Posterior cingulate gyrus (tissue), 11 donors: ENCODE measurements at regions not wholly inside any gene's neighbourhood (a gene's known extent, or its start where the extent isn't known, plus 50 kb on each side); places are given as distances from the start of the nearest gene placed in this dataset.
"Not testable (repeated sequence)": the region's sequence is repeated elsewhere in the genome, so short reads cannot be mapped to it uniquely, and the experiment has no call there.

Experiments
- DNase-seq, 10 donors: peaks; one replicate each; pipeline versions ENCODE4 v3.0.0 to v3.0.0-alpha.2; 2020 to 2021; ENCODE audit warnings: mixed read lengths in 3 of 10
- intact Hi-C: fragments of 100-400 bp; cut with DNase I; formaldehyde crosslinking; loops from one replicate; pipeline ENCODE4 v1.15.1; 2023

DNA sequence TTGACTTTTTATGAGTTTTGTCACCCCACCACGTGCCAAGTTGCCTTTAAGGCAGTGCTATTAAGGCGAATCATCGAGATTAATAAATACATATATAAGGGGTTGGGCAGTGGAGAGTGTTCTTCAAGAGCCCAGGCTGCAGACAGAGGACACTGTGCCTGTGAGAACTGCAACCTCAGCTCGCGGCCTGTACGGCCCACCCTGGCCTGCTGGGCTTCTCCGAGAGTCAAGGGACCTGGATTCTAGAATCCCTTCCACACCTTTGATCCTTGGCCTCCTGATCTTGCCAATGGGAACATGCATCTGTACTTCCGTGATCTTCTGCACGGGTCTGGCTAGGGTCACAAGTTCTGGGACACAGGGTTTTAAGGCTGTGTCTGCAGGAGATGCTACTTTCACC is 54.5 kb downstream of the IRX5 start:
- intact Hi-C loops: loop anchor here (5.0 kb wide), 1 partner anchor 48 kb away; no protein-coding TSS in a partner anchor
- no peak for DNase-seq

DNA sequence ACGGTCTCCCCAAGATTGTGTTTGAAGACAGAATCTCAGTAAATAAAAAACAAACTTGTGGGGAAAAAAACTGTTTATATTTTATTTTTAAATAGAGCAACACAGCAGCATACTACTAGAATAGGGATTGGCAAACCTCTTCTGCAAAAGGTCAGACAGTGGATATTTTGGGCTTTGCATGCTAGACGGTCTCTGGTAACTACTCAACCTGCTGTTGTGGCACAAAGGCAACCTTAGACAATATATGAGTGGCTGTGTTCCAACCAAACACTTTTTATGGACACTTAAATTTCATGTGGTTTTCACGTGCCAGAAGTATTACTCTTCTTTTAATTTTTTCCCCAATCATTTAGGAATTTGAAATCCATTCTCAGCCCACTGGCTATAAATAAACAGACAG is 55.0 kb downstream of the IRX5 start:
- DNase-seq: no peak

DNA sequence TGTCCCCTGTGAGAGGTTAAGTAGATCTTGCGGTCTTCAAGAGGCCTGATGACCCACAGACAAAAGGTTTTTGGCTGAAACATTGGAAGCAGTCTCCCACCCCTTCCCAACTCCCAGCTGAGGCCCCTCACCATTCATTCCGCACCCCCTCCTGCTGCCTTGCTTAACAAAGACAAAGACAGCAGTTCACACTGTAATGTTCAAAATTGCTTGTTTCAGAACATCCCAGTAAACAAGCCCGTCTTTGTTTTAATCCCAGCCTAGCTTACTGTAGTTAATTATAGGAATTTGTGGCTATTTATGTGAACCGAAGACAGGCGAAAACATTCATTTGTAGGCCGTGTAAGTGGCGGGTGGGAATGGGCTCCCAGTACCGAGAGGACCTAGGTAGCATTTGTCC is 55.7 kb downstream of the IRX5 start:
- intact Hi-C loops: loop anchor here (5.0 kb wide), 1 partner anchor 49 kb away; no protein-coding TSS in a partner anchor
- no peak for DNase-seq

More for the DNA sequence above, 55.0 kb downstream of the IRX5 start:
- intact Hi-C loops: loop anchor here (5.0 kb wide), 1 partner anchor 48 kb away; no protein-coding TSS in a partner anchor

DNA sequence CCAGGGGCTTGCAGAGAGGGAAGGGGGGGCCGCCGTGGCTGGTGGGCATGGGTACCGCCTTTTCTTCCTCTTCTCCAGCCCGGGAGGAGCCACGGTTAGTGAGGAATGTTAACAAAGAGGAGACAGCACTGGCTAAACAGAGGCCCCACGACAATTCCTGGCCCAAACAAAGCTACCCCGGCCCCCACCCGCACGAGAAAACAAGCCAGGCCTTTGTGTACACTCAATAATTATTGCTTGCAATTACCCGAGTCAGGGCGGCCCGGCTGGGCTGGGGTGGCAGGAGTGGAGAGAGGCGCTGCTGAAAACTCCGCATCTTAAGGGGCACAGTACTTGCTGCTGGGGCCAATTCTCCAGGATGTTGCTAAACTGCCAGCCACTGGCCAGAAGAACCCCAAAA is 56.4 kb downstream of the IRX5 start:
- DNase-seq: peak; percentile 26 to 94 (median 66)

DNA sequence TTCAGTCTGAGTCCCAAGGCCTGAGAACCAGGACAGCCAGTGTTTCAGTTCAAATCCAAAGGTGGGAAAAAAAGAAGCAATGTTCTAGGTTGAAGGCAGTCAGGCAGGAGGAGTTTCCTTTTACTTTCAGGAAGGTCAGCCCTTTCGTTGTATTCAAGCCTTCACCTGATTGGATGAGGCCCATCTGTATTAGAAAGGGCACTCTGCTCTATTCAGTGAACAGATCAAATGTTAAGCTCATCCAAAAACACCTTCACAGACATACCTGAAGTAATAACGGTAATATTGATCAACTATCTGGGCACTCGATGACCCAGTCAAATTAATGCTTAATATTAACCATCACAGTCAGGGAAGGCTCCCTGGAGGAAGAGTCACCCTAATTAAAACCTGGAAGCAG is 60.9 kb downstream of the IRX5 start:
- DNase-seq: no peak
- intact Hi-C loops: no loop called here

More for the DNA sequence above, 56.4 kb downstream of the IRX5 start:
- intact Hi-C loops: loop anchor here (5.0 kb wide), 1 partner anchor 50 kb away; no protein-coding TSS in a partner anchor

DNA sequence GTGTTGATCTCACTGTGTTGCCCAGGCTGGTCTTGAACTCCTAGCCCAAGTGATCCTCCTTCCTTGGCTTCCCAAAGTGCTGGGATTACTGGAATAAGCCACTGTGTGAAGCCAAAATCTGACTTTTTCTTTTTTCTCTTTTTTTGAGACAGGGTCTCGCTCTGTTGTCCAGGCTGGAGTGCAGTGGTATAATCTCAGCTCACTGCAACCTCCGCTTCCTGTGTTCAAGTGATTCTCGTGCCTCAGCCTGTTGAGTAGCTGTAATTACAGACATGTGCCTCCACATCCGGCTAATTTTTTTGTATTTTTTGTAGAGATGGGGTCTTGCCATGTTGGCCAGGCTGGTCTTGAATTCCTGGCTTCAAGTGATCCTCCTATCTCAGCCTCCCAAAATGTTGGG is 61.3 kb downstream of the IRX5 start:
- intact Hi-C loops, DNase-seq: not testable (repeated sequence)

DNA sequence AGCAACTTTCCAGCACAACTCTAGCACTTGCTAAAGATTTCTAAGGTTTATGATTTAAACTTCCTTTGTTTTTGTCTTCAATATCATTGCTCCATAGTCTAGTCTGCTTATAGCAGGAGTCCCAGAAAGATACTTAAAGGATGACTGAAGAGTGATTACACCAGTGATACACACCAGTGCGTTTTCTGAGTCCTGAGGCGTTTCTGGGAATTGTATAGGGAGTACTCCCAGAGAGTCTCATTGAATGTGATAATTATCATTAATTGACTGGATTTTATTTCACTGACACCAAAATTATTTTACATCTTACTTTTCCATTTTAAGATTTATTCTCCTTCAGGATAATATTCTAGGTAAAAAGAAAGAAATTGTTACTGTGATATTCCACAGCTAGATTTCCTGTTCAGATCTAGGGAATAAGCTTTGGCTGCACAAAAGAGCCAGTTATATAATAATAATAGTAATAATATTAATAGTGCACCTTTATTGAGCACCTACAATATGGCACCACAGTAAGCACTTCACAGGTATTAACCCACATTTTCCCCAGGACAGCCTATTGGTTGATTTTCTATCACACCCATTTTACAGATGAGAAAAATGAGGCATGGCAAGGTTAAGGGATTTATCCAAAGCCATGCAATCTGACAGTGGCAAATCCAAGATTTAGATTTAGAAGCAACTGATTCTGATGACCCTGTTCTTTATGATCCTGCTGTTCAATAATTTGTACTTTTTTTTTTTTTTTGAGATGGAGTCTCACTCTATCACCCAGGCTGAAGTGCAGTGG is 62.6 kb downstream of the IRX5 start:
- DNase-seq: no peak
- intact Hi-C loops: no loop called here

DNA sequence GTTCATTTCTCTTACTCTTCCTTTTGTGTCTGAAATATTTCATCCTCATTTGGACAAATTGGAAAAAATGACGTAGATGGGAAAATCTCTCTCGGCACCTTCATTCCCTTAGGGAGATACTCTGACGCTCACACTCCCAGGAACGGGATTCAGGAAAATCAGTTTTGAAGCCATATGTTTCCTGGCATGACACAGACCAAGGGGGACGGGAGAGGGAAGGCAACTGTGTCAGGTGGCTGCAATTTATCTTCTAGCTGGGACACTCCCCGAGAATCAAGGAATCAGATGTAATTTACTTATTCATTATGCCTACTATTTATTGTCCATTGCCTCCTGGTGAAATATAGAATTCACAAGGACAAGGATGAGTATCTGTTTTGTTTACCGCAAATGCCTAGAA is 65.5 kb downstream of the IRX5 start:
- intact Hi-C loops: no loop called here
- no peak for DNase-seq

DNA sequence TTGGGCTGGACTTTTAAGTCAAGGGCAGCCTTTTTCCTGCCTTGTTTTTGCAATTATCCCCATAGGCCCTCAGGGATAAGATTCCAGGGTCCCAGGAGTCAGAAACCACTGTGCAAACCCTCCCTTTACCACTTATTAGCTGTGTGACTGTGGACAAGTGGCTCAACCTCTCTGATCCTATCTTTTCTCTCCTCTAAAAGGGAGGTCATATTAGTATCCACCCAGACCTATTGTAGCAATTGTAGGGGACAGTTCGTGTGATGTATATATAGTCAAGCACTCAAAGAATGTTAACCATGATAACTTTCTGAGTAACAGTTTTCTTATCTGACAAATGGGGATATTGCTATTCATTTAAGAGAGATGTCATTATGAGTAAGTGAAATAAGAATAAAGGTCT is 68.2 kb downstream of the IRX5 start:
- intact Hi-C loops: no loop called here
- DNase-seq: no peak

DNA sequence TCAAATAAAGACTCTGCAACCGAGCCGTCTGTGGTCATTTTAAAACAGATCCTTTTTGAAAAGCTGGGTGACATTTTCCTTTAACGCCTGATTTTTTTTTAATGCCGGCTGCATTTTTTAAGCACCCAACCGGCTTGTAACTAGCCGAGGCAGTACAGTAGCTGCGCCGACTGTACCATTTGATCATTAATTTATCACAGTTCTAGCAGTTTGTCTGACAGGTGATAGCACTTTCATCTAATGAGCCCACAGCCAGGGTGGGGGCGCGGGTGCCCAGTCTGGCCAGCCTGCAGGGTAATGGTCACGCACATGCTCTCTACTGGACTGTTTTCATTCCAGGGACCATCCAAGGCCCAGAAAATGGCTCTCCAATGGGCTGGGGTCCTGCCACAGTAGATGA is 68.8 kb downstream of the IRX5 start:
- no peak for DNase-seq

DNA sequence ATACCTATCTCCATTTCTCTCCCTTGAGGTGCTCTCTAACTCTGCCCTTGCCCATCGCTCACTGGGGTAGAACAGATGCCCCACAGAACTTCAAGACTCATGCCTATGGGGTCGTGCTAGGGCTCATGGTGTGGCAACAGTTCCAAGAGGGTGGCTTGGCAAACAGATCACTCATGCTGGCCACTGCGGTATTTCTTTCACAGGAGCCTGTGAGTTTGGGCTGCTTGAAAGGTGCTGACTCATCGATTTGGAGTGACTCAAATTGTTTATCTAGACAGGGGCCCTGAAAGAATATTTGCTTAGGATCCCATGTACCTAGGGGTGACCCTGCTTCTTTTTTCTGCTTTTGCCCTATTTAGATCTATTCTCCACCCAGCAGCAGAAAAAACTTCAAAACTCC is 69.9 kb downstream of the IRX5 start:
- no peak for DNase-seq
- intact Hi-C loops: no loop called here

More for the DNA sequence above, 68.8 kb downstream of the IRX5 start:
- intact Hi-C loops: no loop called here

DNA sequence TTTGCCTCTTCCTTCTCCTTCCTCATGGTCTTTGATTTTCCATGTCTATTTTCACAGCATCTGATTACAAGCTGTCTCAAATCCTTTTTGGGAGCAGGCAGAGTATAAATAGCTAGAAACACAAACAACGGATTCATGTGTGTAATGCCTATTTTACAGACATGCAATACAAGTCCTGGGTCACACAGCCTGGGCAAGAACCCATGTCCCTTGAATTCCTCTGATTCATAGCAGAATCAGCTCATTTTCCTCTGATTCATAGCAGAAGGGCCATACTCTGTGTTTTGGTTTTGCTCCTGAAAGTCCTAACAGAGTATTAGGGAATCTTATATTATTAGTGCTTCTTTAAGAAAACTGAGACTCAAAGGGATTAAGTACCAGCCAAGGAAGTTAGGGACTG is 71.3 kb downstream of the IRX5 start:
- intact Hi-C loops: no loop called here
- DNase-seq: no peak

DNA sequence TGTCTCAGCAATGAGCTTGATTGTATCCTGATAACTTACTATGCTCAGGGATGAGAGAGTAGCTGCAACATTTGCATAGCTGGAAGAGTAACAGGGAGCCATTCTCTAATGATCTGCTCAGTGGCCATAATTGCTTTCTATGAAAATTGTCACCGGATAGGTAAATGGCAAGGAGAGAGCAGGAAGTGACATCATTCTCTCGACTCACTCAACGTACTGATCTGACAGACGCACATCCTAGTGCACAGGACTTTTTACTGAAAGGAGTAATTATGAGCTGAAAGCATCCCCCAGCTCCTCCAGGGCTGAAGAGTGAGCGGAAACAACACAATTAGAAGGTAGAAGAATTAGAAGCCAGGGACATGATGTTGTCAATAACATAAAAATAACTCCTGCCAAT is 71.8 kb downstream of the IRX5 start:
- no peak for DNase-seq
- intact Hi-C loops: no loop called here

DNA sequence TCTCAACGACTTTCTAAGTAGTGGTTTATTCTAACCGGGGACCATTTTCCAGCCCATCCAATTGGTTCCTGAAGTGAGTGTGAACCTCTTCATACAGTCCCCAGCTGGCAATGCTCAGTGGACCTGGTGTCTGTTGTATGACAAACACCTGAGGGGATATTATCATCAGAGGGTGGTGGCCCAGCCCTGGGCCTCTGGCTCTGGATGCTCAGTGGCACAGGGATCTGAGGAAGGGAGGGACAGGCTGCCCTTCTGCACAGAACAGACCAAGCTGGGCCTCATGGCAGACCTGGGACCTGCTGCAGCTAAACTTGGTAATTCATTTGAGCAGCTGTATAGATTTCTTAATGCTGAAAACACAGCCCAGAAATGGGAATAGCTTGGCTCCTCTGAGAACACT is 72.6 kb downstream of the IRX5 start:
- intact Hi-C loops: no loop called here
- DNase-seq: peak in 1 of 10 donors; percentile 65

DNA sequence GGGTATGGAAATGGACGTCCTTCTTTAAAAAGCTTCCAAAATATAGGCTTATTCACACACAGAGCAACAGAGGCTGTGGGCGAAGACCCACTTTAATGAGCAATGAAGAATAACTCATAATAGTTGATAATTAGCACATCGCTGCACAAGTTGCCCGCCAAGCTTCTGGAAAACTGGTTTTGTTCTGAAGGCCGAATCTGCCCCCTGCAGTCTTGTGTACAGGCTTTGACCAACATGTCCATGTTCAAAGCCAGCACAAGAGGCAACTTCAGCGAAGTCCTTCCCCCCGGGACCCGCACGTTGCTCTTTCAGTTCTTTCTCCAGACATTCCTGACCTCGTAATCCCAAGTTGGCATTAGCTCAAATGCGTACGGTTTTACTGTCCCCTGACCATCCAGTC is 73.3 kb downstream of the IRX5 start:
- intact Hi-C loops: no loop called here

DNA sequence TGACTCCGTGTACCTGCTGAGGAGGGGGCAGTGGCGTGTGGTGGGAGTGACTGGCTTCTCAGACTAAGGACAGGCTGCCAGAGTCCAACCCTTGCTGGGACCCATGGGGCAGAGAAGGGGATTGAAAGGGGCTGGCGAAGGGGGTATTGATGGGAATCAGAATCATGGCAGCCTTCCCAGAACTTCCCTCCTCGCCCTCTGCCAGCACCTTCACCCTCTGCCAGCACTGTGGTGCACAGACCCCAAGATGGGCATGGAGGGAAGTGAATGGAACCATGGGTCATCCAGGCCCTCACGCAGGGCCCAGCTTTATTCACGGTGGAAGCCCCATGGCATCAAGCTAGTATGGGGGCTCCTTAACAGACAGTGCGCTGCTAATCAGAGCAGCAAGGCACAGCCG is 76.8 kb downstream of the IRX5 start:
- intact Hi-C loops: no loop called here
- peak in 1 of 10 donors; percentile 39 for DNase-seq

More for the DNA sequence above, 73.3 kb downstream of the IRX5 start:
- peak in 3 of 10 donors; percentile 29 to 81 (median 55) for DNase-seq

DNA sequence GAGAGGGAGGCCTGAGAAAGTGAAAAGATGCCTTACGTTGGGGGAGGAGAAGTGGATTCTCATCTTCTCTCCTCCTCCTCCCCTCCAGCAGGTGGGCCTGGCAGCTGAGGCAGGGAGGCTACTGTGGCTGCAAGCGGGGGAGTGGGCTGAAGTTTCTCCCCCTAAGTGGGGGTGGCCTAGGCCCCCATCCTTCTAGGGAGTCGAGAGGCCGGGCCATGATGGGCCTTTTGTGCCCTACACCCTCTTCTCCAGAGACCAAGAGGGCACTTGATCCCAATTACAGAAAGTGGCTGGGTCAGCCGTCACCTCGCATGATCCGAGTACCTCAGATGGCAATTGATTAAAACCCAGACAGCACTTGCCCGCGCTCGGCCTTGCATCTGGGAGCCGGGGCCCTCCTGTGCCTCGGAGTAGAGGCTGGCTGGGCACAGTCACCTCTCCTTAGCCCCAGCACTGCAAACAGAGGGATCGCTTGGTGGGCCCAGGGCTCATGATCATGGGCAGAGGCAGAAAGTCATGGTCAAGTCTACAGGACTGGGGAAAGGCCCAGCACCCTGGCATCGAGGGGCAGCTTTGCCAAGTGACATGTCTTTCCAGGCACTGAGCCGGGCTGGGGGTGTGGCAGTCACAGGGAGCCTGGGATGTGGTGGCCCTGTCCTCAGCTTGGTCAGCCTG is 78.3 kb downstream of the IRX5 start:
- intact Hi-C loops: no loop called here
- peak in 1 of 10 donors; percentile 75 for DNase-seq

DNA sequence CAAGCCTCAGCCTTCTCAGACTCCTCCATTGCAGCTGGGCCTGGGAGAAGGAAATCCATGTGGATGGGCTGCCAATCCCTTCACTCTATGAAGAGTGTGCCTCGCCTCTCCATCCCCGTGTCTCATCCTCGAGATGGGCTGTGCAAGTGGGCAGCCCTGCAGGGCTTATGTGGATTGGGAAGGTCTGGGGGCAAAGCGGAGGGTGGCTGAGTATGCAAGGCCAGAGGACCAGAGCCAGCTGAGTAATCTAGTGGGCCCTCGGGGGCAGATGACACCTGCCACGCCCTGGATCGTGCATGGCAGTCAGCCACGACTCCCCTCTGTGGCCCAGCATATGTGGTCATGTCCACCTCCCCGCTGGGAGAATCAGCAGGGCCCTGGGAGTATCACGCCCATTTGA is 78.9 kb downstream of the IRX5 start:
- intact Hi-C loops: no loop called here

DNA sequence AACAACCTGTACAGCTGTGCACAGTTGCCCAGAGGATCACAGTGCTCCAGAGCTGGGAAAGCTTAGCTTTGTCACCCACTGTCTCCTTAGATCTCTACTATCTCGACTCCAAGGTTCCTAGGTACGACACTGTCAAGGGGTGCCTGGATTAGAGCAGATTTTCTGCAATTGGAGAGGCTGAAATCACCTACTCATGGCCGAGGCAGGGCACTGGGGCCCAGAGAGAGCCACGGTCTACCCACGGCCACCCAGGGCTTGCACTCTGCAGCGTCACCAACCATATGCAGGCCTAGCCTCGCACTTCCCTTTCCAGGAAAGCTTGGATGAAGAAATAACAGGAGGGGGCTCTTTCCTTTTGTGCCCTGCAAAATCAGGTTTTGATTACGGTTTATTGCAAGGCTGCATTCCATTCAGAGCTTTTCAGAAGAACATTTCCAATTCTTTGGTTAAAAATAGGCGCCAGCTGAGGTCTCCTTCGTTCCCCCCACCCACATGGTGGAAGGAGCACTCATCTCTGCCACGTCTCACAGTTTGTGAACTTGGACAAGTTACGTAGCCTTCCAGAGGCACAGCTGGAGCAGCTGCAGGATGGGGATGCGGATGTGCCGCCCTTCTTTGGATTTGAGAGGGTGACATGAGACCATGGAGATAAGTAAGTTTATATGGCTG is 80.0 kb downstream of the IRX5 start:
- intact Hi-C loops: no loop called here
- no peak for DNase-seq

More for the DNA sequence above, 78.9 kb downstream of the IRX5 start:
- no peak for DNase-seq

DNA sequence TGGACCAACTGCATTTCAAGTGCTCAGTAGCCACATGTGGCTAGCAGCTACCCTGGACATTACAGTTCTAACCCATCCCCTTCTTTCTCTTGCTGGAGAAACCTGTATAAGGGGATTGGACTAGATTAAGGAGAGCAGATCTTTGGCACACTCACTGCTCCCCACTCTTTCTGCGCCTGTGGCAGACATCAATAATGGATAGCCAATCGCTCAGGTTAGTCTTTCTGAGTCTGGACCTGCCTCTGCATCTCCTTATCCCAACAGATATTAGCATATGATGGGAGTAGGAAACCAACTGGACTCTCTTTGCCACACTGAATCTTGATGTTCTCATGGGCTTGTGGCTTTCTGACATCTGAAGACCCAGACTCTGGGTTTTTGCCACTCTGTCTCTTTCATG is 81.7 kb downstream of the IRX5 start:
- intact Hi-C loops: no loop called here
- DNase-seq: no peak

DNA sequence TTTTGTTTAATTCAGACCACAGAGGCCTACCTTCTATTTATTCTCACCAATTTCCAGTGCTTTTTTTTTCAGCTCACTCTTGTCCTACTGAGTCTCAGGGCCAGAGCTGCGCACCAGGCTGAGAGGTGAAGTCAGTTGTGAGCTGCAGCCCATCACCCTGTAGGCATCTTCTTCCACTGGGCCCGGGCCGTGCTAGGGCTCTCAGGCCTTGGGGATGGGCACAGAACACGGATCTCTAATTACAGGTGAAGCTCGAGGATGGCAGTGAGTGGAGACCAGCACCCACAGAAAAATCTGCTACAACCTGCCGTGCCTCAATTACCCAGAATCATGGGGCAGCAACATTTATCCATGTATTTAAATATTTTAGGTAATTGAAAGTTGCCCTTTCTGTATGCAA is 82.1 kb downstream of the IRX5 start:
- intact Hi-C loops: no loop called here
- peak in 1 of 10 donors; percentile 55 for DNase-seq
